ENCODE measurements at regions not wholly inside any gene's neighbourhood (a gene's known extent, or its start where the extent isn't known, plus 50 kb on each side); places are given as distances from the start of the nearest gene placed in this dataset.

- no peaks in the 10 kb centered on the region for H3K36me3 ChIP-seq (ENCODE audit: low read length)
- H3K27me3 ChIP-seq (ENCODE audit: low read length): no peaks in the 10 kb centered on the region
- no peaks in the 10 kb centered on the region for H3K79me2 ChIP-seq (ENCODE audit: insufficient read depth, low read length)
- no peaks in the 10 kb centered on the region for H3F3A ChIP-seq (ENCODE audit: insufficient read depth)
- no peak overlapping the region for H3K4me2 ChIP-seq (ENCODE audit: low read depth, low read length, poor library complexity, severe bottlenecking)
- H3K9me3 ChIP-seq (ENCODE audit: insufficient read depth, low read length): no peaks in the 10 kb centered on the region
- H4K20me1 ChIP-seq (ENCODE audit: low read depth, low read length): no peaks in the 10 kb centered on the region
- no peak overlapping the region for H2AFZ ChIP-seq (ENCODE audit: low read depth, low read length, severe bottlenecking)
- H3K9me2 ChIP-seq (replicated peaks; ENCODE audit: insufficient read depth, low read length): no peaks in the 10 kb centered on the region
- no peak overlapping the region for H3K9ac ChIP-seq (ENCODE audit: low read length)
- no peak for TF ChIP-seq EZH2phosphoT487 (conservative IDR thresholded peaks at IDR 0.05; ENCODE audit: low read length)
- TF ChIP-seq, protein P1, sequence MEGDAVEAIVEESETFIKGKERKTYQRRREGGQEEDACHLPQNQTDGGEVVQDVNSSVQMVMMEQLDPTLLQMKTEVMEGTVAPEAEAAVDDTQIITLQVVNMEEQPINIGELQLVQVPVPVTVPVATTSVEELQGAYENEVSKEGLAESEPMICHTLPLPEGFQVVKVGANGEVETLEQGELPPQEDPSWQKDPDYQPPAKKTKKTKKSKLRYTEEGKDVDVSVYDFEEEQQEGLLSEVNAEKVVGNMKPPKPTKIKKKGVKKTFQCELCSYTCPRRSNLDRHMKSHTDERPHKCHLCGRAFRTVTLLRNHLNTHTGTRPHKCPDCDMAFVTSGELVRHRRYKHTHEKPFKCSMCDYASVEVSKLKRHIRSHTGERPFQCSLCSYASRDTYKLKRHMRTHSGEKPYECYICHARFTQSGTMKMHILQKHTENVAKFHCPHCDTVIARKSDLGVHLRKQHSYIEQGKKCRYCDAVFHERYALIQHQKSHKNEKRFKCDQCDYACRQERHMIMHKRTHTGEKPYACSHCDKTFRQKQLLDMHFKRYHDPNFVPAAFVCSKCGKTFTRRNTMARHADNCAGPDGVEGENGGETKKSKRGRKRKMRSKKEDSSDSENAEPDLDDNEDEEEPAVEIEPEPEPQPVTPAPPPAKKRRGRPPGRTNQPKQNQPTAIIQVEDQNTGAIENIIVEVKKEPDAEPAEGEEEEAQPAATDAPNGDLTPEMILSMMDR (IDR thresholded peaks at IDR 0.05; ENCODE audit: insufficient read depth, low read length, poor library complexity, severe bottlenecking): no peak
- no peak overlapping the region for H3K27ac ChIP-seq (ENCODE audit: low read depth, low read length)
- H3K4me3 ChIP-seq (ENCODE audit: insufficient read depth, low read length, poor library complexity, severe bottlenecking): no peak overlapping the region
These were observed 360.2 kb upstream of the POU3F3 start for GRCh38 chr2:104493698-104494097.

- Histone ChIP-seq H3K36me3 (ENCODE audit: low read length) (no peaks in the 10 kb centered on the region), H3K4me2 (ENCODE audit: low read depth, low read length, poor library complexity, severe bottlenecking) (no peak overlapping the region), H4K20me1 (ENCODE audit: low read depth, low read length) (no peaks in the 10 kb centered on the region), H2AFZ (ENCODE audit: low read depth, low read length, severe bottlenecking) (no peak overlapping the region), H3K27me3 (ENCODE audit: low read length) (no peaks in the 10 kb centered on the region), H3K9me2 (replicated peaks; ENCODE audit: insufficient read depth, low read length) (no peaks in the 10 kb centered on the region), H3K4me3 (ENCODE audit: insufficient read depth, low read length, poor library complexity, severe bottlenecking) (no peak overlapping the region), H3K27ac (ENCODE audit: low read depth, low read length) (no peak overlapping the region), H3K79me2 (ENCODE audit: insufficient read depth, low read length) (no peaks in the 10 kb centered on the region), H3F3A (ENCODE audit: insufficient read depth) (no peaks in the 10 kb centered on the region), H3K9me3 (ENCODE audit: insufficient read depth, low read length) (no peaks in the 10 kb centered on the region), H3K9ac (ENCODE audit: low read length) (no peak overlapping the region)
- no peak for TF ChIP-seq EZH2phosphoT487 (conservative IDR thresholded peaks at IDR 0.05; ENCODE audit: low read length)
- TF ChIP-seq, protein P1 (IDR thresholded peaks at IDR 0.05; ENCODE audit: insufficient read depth, low read length, poor library complexity, severe bottlenecking): no peak
These were observed 352.6 kb upstream of the POU3F3 start for GRCh38 chr2:104501342-104501741.

DNA sequence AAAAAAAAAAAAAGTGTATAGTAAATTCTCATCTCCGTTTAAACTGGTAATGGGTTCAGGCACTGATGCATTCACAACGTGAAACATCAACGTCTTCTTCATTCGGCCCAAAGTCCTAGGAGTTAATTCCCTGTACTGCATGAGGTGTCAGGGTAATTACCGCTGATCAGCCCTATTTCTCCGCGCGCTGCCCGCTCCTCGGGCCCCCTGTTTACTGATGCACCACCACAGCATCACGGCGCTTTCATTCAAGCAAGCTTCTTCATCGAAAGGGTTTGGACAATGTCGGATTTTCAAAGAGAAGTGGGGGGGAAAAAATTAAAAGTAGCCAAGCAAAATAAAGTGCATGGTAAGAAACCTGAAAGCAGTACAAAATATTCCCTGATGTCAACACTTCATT lies 352.0 kb upstream of the POU3F3 start:
- Histone ChIP-seq H3K9me3 (ENCODE audit: insufficient read depth, low read length) (no peaks in the 10 kb centered on the region), H3K9ac (ENCODE audit: low read length) (no peak overlapping the region), H3F3A (ENCODE audit: insufficient read depth) (no peaks in the 10 kb centered on the region), H3K27ac (ENCODE audit: low read depth, low read length) (no peak overlapping the region), H2AFZ (ENCODE audit: low read depth, low read length, severe bottlenecking) (no peak overlapping the region), H4K20me1 (ENCODE audit: low read depth, low read length) (no peaks in the 10 kb centered on the region), H3K4me2 (ENCODE audit: low read depth, low read length, poor library complexity, severe bottlenecking) (no peak overlapping the region), H3K9me2 (replicated peaks; ENCODE audit: insufficient read depth, low read length) (no peaks in the 10 kb centered on the region), H3K79me2 (ENCODE audit: insufficient read depth, low read length) (no peaks in the 10 kb centered on the region), H3K27me3 (ENCODE audit: low read length) (no peaks in the 10 kb centered on the region), H3K4me3 (ENCODE audit: insufficient read depth, low read length, poor library complexity, severe bottlenecking) (no peak overlapping the region), H3K36me3 (ENCODE audit: low read length) (no peaks in the 10 kb centered on the region)
- TF ChIP-seq EZH2phosphoT487 (conservative IDR thresholded peaks at IDR 0.05; ENCODE audit: low read length): no peak
- TF ChIP-seq, protein P1 (IDR thresholded peaks at IDR 0.05; ENCODE audit: insufficient read depth, low read length, poor library complexity, severe bottlenecking): no peak
